GM18507 (cell line): ENCODE measurements at regions not wholly inside any gene's neighbourhood (a gene's known extent, or its start where the extent isn't known, plus 50 kb on each side); places are given as distances from the start of the nearest gene placed in this dataset.

Experiments
- DNase-seq: peaks from one replicate; pipeline ENCODE4 v3.0.0; 2011; ENCODE audit warnings: low read depth; ENCODE audit not compliant: insufficient read length; ENCODE audit errors: extremely low spot score
- FAIRE-seq: peaks from 2 replicates; lab custom pipeline; 2011; peaks lifted over from hg19 to GRCh38; lab: Jason Lieb, UNC

GRCh38 chr9:107387409-107387808 is 102.2 kb downstream of the KLF4 start:
- FAIRE-seq: no peak

GRCh38 chr9:107386396-107386795 is 103.2 kb downstream of the KLF4 start:
- no peak for DNase-seq
- no peak for FAIRE-seq

More at GRCh38 chr9:107387409-107387808, 102.2 kb downstream of the KLF4 start:
- DNase-seq: no peak
